Activated T-cell treated with anti-CD3 and anti-CD28 coated beads, Interleukin-2, amount 50 U/mL, for 72 hours (primary cell): ENCODE measurements at regions not wholly inside any gene's neighbourhood (a gene's known extent, or its start where the extent isn't known, plus 50 kb on each side); places are given as distances from the start of the nearest gene placed in this dataset.
"Not testable (repeated sequence)": the region's sequence is repeated elsewhere in the genome, so short reads cannot be mapped to it uniquely, and the experiment has no call there.

Experiments
- ATAC-seq, 2 donors: fragments of 150-1000 bp; cut with Tn5 transposase; replicated peaks in 1 of 2; 2 replicates each; pipeline ENCODE4 v1.10.0; 2021; ENCODE audit warnings: moderate library complexity in 2 of 2, mild to moderate bottlenecking in 1 of 2
- DNase-seq, 2 donors: peaks; one replicate each; pipeline ENCODE4 v3.0.0; 2021 to 2022; ENCODE audit warnings: mixed read lengths in 1 of 2
- H3K27ac Mint-ChIP-seq: one replicate; pipeline ENCODE4 v1.8.0; 2022; ENCODE audit warnings: mild to moderate bottlenecking, moderate library complexity, mixed read lengths
- H3K27me3 Mint-ChIP-seq: one replicate; pipeline ENCODE4 v1.8.0; 2022; ENCODE audit warnings: low read depth, mixed read lengths
- H3K36me3 Mint-ChIP-seq, 2 donors: one replicate each; pipeline ENCODE4 v1.8.0; 2022; ENCODE audit warnings: mixed read lengths in 2 of 2, mild to moderate bottlenecking in 1 of 2; ENCODE audit not compliant: insufficient read depth in 2 of 2
- H3K4me1 Mint-ChIP-seq: one replicate; pipeline ENCODE4 v1.8.0; 2022; ENCODE audit warnings: low read depth, mixed read lengths
- H3K4me3 Mint-ChIP-seq, 2 donors: one replicate each; pipeline ENCODE4 v1.8.0; 2022; ENCODE audit warnings: mild to moderate bottlenecking in 2 of 2, mixed read lengths in 2 of 2, moderate library complexity in 2 of 2
- H3K9me3 Mint-ChIP-seq, 2 donors: one replicate each; pipeline ENCODE4 v1.8.0; 2022; ENCODE audit warnings: mixed read lengths in 2 of 2

DNA sequence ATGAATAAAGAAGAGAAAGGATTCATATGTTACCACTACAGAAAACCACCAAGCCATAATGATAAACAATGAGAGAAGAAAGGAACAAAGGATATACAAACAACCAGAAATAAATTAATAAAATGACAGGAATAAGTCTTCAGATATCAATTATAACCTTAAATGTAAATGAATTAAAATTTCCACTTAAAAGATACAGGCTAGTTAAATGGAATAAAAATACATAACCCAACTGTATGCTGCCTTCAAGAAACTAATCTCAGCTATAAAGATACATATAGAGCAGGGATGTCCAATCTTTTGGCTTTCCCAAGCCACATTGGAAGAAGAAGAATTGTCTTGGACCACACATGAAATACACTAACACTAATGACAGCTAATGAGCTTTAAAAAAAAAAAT, 135.9 kb upstream of the GJE1 start:
- Mint-ChIP-seq H3K4me1 (no peaks in the 10 kb centered on the region), H3K9me3 (peaks cover 9 to 13% of the 10 kb centered on the region in 2 donors), H3K27me3 (peaks cover 27% of the 10 kb centered on the region), H3K4me3 (no peak overlapping the region), H3K36me3 (peaks cover 8 to 14% of the 10 kb centered on the region in 2 donors), H3K27ac (no peak overlapping the region)
- DNase-seq, result no peak
- no peak for ATAC-seq

DNA sequence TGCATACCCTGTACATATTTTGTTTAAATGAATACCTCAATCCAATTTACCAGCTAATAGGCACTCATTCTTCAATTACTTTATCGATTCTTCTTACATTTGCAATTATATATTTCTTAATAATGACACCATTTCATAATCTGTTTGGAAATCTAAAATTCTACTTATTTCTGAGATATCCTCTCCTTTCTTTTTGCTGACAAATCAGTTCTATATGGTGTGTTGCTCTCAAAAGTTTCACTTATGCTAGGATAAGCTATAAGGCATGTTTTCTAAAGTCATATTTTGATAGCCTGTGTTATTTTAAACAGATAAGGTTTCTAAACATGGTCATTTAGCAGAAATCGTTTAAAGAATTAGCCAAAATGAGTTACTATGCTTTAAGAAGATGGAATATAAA, 140.6 kb upstream of the GJE1 start:
- peaks cover 7 to 8% of the 10 kb centered on the region in 2 donors for H3K9me3 Mint-ChIP-seq
- H3K4me1 Mint-ChIP-seq, result no peaks in the 10 kb centered on the region
- no peak overlapping the region for H3K27ac Mint-ChIP-seq
- H3K4me3 Mint-ChIP-seq, result no peak overlapping the region
- peaks cover 2 to 8% of the 10 kb centered on the region in 2 donors for H3K36me3 Mint-ChIP-seq
- ATAC-seq (no peak), DNase-seq (no peak)
- peaks cover 22% of the 10 kb centered on the region for H3K27me3 Mint-ChIP-seq

DNA sequence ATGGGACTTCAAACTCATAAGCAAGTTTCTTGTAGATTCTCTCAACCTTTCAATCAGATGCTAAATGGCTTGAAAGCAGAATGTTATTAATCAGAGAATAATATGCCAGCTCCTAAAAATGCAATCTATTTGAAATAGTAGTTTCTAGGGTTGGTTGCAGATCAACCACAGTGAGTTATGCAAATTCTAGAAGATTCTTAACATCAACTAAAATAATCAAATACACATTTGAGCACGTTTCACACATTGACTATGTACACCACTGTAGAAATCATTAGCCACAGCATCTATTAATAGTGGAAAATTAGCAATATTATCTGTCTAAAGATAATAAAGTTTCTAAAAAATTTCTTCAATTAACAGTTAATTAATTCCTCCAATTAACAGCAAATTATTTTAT, 141.9 kb upstream of the GJE1 start:
- Mint-ChIP-seq H3K27ac (no peak overlapping the region), H3K9me3 (peaks cover 3 to 7% of the 10 kb centered on the region in 2 donors), H3K4me3 (no peak overlapping the region), H3K27me3 (peaks cover 15% of the 10 kb centered on the region), H3K4me1 (no peaks in the 10 kb centered on the region), H3K36me3 (peaks cover 2 to 3% of the 10 kb centered on the region in 2 donors)
- no peak for ATAC-seq
- no peak for DNase-seq

DNA sequence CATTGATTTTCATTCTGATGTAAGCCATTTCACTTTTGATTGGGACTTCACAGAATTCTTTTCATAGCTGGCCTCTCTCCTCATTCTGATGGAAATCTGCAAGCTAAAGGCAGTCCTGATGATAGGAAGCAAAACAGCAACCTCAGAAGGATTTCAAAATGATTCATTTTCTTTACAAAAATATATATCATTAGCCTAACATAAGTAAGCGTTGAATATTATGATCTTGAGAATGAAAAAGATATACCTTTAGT, 143.1 kb upstream of the GJE1 start:
- peaks cover 6% of the 10 kb centered on the region for H3K27me3 Mint-ChIP-seq
- H3K27ac Mint-ChIP-seq, result no peak overlapping the region

DNA sequence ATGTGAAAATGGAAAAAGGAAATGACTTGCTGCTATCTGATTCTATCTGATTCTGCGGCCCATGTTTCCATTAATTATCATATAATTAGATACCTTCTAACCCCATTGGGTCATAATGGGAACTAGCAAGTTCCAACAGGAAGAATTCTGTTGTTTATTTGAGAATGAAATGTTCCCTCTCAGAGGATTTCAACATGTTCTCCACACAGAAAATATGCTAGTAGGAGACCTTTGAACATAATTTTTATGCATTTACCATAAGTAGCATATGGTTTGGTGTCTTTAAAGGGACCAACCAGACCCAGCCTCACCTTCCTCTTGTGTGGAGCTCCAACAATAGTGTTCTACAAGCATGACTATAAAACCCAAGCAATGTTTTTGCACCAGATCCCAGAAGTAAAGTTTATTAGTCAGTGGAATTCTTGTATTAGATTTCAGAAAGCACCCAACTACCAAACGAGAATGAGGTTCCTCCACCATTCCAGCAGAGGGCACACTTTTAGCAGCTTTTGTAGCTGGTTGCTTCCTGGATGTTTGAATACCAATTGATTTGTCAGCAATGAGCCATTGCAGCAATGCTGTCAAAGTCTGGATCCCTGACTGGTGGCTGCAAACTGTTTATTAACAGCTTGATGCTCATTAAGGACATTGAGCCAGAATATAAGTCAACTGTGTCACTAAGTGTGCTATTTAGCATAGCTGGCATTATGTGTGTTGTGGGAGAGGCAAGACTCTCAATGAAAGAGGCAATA, 143.6 kb upstream of the GJE1 start:
- peaks cover 5% of the 10 kb centered on the region for H3K27me3 Mint-ChIP-seq
- ATAC-seq, result peak; percentile 37 to 60
- H3K9me3 Mint-ChIP-seq, result peaks cover 0 to 3% of the 10 kb centered on the region in 2 donors
- no peak overlapping the region for H3K27ac Mint-ChIP-seq
- no peak overlapping the region for H3K4me3 Mint-ChIP-seq
- H3K4me1 Mint-ChIP-seq, result no peaks in the 10 kb centered on the region
- no peaks in the 10 kb centered on the region for H3K36me3 Mint-ChIP-seq
- DNase-seq, result peak; percentile 19 to 35

More for the DNA sequence above, 143.1 kb upstream of the GJE1 start:
- no peak for ATAC-seq
- no peak for DNase-seq
- Mint-ChIP-seq H3K4me3 (no peak overlapping the region), H3K9me3 (peaks cover 0 to 3% of the 10 kb centered on the region in 2 donors), H3K36me3 (no peaks in the 10 kb centered on the region), H3K4me1 (no peaks in the 10 kb centered on the region)

DNA sequence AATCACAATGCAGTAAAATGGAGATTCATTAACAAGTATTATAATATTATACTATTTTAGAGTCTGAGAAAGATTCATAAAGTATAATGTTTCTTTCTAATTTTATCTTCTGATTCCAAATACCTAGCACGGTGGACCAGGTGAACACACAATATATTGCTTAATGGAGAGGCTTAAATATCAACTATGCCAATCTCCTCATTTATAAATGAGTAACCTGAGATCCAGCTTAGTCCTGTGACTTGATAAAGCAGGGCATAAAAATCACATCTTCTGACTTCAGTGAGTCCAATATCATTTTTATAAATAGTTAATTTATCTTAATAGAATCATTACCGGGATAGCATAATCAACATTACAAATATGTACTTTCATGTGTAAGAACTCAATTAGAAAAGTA, 144.4 kb upstream of the GJE1 start:
- DNase-seq (no peak), ATAC-seq (no peak)
- Mint-ChIP-seq H3K9me3 (no peaks in the 10 kb centered on the region), H3K4me1 (no peaks in the 10 kb centered on the region), H3K36me3 (no peaks in the 10 kb centered on the region), H3K4me3 (no peak overlapping the region), H3K27me3 (no peaks in the 10 kb centered on the region), H3K27ac (no peak overlapping the region)

DNA sequence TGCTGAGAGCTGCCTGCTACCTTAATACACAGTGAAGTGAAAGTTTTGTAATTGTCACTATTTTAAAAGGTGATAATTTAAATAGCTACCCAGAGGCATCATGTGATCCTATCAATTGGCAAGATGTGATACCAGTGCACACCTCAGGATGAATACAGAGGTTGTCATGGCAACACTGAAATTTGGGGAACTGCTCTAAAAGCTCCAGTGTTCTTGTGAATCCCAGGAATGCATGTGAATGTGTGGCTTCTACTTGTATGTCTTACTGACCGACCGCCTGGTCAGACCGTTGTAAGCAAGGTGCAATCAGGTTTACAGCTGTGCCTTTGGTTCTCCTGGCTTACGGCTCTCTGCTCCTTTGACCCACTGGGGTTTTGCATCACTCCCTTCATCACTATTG, 146.3 kb upstream of the GJE1 start:
- ATAC-seq (no peak), DNase-seq (no peak)
- Mint-ChIP-seq H3K4me3 (no peak overlapping the region), H3K4me1 (no peaks in the 10 kb centered on the region), H3K9me3 (no peaks in the 10 kb centered on the region), H3K27ac (no peak overlapping the region), H3K27me3 (no peaks in the 10 kb centered on the region), H3K36me3 (no peaks in the 10 kb centered on the region)

DNA sequence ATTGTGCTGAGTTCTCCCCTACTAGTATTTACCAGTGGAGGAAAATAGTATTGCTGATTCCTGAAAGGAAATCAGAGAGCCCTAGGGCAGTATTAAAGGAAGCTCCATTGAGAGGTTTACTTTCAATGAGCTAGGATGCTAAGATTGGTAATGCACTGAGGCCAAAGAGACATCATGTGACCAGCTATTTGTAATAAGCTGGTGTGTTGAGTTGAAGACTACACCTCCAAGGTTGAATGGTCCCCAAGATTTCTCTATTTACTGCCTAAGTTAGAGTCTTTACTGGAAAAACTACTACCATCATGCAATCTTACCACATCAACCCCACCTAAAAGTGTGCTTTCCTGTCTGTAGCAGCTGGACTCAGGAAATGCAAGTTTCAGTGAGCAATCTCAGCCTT, 151.5 kb upstream of the GJE1 start:
- Mint-ChIP-seq H3K9me3 (no peaks in the 10 kb centered on the region), H3K4me3 (no peak overlapping the region), H3K36me3 (no peaks in the 10 kb centered on the region), H3K27ac (no peak overlapping the region), H3K4me1 (no peaks in the 10 kb centered on the region), H3K27me3 (no peaks in the 10 kb centered on the region)
- no peak for DNase-seq
- no peak for ATAC-seq

DNA sequence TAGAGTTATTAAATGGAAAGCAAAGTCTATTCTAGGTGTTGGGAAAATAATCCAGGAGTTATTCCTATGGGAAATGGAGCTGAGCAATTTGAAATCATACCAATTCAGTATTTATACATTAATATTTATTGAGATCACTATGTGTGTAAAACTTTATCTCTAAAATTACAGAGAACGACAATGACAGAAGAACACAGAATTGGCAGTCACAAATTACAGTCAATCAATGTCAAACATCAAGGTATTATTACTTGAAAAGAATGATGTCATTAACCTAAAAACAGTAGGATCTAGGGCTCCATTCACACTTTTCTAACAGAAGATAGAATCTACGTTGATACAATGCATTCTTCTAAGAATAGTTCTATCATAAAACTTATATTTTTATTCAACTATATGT, 154.9 kb upstream of the GJE1 start:
- Mint-ChIP-seq H3K27ac (no peak overlapping the region), H3K4me3 (no peak overlapping the region), H3K4me1 (no peaks in the 10 kb centered on the region), H3K36me3 (no peaks in the 10 kb centered on the region), H3K27me3 (no peaks in the 10 kb centered on the region), H3K9me3 (no peaks in the 10 kb centered on the region)
- no peak for DNase-seq
- no peak for ATAC-seq

DNA sequence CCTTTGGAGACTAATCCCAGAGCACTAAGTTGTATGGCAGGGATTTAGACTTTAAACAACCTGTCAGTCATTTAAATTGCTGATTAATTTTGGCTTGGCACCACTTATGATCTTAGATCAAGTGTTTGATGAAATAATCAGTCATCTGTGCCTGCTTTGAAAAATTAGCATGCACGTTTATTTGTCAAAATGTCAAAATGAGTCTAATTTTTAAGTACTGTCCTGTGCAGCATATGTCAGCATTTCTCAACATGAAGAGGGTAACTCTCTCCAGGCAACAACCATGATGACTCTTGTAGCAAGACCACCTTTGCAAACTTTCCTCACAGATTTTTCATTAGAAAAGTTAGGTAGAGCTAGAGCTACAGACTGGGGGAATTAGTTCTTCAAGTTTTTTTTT, 155.7 kb upstream of the GJE1 start:
- no peaks in the 10 kb centered on the region for H3K36me3 Mint-ChIP-seq
- no peaks in the 10 kb centered on the region for H3K27me3 Mint-ChIP-seq
- DNase-seq (no peak), ATAC-seq (no peak)
- no peaks in the 10 kb centered on the region for H3K4me1 Mint-ChIP-seq
- H3K4me3 Mint-ChIP-seq, result no peak overlapping the region
- H3K27ac Mint-ChIP-seq, result no peak overlapping the region
- peaks cover 0 to 1% of the 10 kb centered on the region in 2 donors for H3K9me3 Mint-ChIP-seq

DNA sequence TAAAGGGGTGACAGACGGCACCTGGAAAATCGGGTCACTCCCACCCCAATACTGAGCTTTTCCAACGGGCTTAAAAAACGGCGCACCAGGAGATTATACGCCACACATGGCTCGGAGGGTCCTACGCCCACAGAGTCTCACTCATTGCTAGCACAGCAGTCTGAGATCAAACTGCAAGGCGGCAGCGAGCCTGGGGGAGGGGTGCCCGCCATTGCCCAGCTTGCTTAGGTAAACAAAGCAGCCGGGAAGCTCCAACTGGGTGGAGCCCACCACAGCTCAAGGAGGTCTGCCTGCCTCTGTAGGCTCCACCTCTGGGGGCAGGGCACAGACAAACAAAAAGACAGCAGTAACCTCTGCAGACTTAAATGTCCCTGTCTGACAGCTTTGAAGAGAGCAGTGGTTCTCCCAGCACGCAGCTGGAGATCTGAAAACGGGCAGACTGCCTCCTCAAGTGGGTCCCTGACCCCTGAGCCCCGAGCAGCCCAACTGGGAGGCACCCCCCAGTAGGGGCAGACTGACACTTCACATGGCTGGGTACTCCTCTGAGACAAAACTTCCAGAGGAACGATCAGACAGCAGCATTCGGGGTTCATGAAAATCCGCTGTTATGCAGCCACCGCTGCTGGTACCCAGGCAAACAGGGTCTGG, 162.8 kb upstream of the GJE1 start:
- H3K4me1 Mint-ChIP-seq, H3K9me3 Mint-ChIP-seq, H3K36me3 Mint-ChIP-seq: not testable (repeated sequence)

DNA sequence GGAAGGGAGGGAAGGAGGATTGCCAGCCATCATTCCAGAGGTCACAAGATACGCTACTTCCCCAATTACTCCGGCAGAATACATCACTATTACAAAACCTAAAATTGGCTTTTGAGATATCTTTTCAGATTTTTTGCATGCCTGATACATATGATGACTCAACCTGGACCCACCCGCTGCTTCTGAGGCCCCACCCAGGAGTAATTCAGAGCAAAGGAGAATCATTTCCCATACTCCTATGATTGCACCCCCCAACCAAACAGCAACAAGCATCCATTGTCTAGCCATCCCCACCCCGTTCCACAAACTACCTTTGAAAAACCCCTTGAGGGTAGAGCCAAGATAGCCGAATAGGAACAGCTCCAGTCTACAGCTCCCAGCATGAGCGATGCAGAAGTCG, 163.5 kb upstream of the GJE1 start:
- Mint-ChIP-seq H3K9me3 (peaks cover 1 to 4% of the 10 kb centered on the region in 2 donors), H3K4me1 (peaks cover under 1% of the 10 kb centered on the region), H3K27ac (no peak overlapping the region), H3K4me3 (no peak overlapping the region), H3K36me3 (peaks cover 0 to 2% of the 10 kb centered on the region in 2 donors), H3K27me3 (peaks cover 11% of the 10 kb centered on the region)
- DNase-seq (no peak), ATAC-seq (no peak)

More for the DNA sequence above, 162.8 kb upstream of the GJE1 start:
- not testable (repeated sequence) for H3K4me3 Mint-ChIP-seq, ATAC-seq, H3K27ac Mint-ChIP-seq, DNase-seq
- peaks cover 11% of the 10 kb centered on the region for H3K27me3 Mint-ChIP-seq

DNA sequence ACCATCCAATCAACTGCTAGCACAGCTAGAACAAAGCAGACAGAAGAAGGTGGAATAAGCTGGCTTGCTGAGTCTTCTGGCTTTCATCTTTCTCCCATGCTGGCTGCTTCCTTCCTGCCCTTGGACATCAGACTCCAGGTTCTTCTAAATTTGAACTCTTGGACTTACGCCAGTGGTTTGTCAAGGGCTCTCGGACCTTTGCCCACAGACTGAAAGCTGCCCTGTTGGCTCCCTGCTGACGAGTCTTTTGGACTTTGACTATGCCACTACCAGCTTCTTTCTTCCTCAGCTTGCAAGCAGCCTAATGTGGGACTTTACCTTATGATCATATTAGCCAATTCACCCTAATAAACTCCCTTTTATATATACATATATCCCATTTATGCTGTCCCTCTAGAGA, 164.1 kb upstream of the GJE1 start:
- H3K36me3 Mint-ChIP-seq, result peaks cover 0 to 2% of the 10 kb centered on the region in 2 donors
- peaks cover 5% of the 10 kb centered on the region for H3K4me1 Mint-ChIP-seq
- H3K4me3 Mint-ChIP-seq, result no peak overlapping the region
- no peak overlapping the region for H3K27ac Mint-ChIP-seq
- peaks cover 1 to 4% of the 10 kb centered on the region in 2 donors for H3K9me3 Mint-ChIP-seq
- H3K27me3 Mint-ChIP-seq, result peaks cover 11% of the 10 kb centered on the region
- ATAC-seq (no peak), DNase-seq (no peak)

DNA sequence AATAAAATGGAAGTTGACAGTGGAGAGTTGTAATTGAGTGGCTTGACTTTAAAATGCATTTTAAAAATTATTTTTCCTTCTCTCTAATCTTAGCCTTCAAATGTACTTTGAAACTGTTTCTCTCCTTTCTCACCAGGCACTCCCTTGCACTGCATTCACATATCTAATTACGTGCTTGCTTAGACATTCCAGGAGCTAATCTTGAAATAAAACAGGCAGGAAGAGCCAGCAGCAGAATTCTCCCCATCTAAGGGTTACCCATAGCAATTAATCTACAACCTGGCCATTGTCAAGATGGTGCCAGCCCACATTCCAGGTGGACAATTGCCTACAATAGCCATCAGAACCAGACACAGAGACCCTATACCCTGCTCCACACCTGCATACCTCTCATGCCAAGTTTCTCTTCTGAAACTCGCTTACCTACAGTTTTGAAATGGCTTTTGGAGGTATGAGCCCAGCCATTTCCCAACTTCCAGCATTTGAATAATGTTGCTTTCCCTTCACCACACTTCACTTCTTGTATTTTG, 167.6 kb upstream of the GJE1 start:
- H3K27me3 Mint-ChIP-seq, result peaks cover 11% of the 10 kb centered on the region
- peaks cover 0 to 4% of the 10 kb centered on the region in 2 donors for H3K9me3 Mint-ChIP-seq
- H3K27ac Mint-ChIP-seq, result no peak overlapping the region

More for the DNA sequence above, 167.6 kb upstream of the GJE1 start:
- peaks cover 5% of the 10 kb centered on the region for H3K4me1 Mint-ChIP-seq
- no peak for ATAC-seq
- no peak overlapping the region for H3K4me3 Mint-ChIP-seq
- no peak for DNase-seq
- peaks cover 0 to 2% of the 10 kb centered on the region in 2 donors for H3K36me3 Mint-ChIP-seq
